RWPE1 (cell line): ENCODE measurements at regions not wholly inside any gene's neighbourhood (a gene's known extent, or its start where the extent isn't known, plus 50 kb on each side); places are given as distances from the start of the nearest gene placed in this dataset.

Experiments used
- CTCF ChIA-PET: fragments of 350-600 bp; sonication (Branson Sonifier 250); formaldehyde crosslinking; extraction: SDS; loops from one replicate; lab custom pipeline; 2021; lab: Yijun Ruan, JAX
- POLR2A ChIA-PET: fragments of 400-600 bp; formaldehyde crosslinking; extraction: SDS; loops from one replicate; lab custom pipeline; 2020; ENCODE audit warnings: antibody characterized with exemption; ENCODE audit not compliant: low non-redundant PET; lab: Yijun Ruan, JAX
- DNase-seq: peaks from one replicate; pipeline ENCODE4 v3.0.0; 2012; ENCODE audit warnings: low spot score
- H3K27ac ChIP-seq: fragments of 450-650 bp; 2 replicates; pipeline ENCODE4 v1.5.1; 2017
- CTCF ChIP-seq: fragments of 450-650 bp; conservative IDR thresholded peaks from 2 replicates; pipeline ENCODE4 v1.5.1; 2017; ENCODE audit warnings: low read depth, mild to moderate bottlenecking

- POLR2A ChIA-PET, result no interaction called here
- CTCF ChIA-PET, result interaction anchor here (0.6 to 0.7 kb wide), 2 partner anchors 28 to 302 kb away, joined by 3 read pairs; no protein-coding TSS in a partner anchor
- no peak for DNase-seq
These were observed 417.8 kb downstream of the TMEM114 start for GRCh38 chr16:8172551-8172950.

GRCh38 chr16:8168016-8168415, 422.3 kb downstream of the TMEM114 start:
- CTCF ChIA-PET, result no interaction called here

More at GRCh38 chr16:8172551-8172950, 417.8 kb downstream of the TMEM114 start:
- TF ChIP-seq CTCF, result no peak
- H3K27ac ChIP-seq, result no peak overlapping the region

GRCh38 chr16:8167436-8167835, 422.9 kb downstream of the TMEM114 start:
- H3K27ac ChIP-seq, result no peak overlapping the region
- CTCF ChIA-PET, result no interaction called here
- TF ChIP-seq CTCF, result no peak
- no peak for DNase-seq
- POLR2A ChIA-PET, result no interaction called here

More at GRCh38 chr16:8168016-8168415, 422.3 kb downstream of the TMEM114 start:
- no peak for DNase-seq
- no peak for TF ChIP-seq CTCF
- H3K27ac ChIP-seq, result no peak overlapping the region
- POLR2A ChIA-PET, result no interaction called here

- no peak for TF ChIP-seq CTCF
- POLR2A ChIA-PET, result no interaction called here
- no peak overlapping the region for H3K27ac ChIP-seq
- CTCF ChIA-PET, result no interaction called here
- DNase-seq, result no peak
These were observed 432.3 kb downstream of the TMEM114 start for GRCh38 chr16:8158051-8158450.

GRCh38 chr16:8155275-8155674, 435.0 kb downstream of the TMEM114 start:
- ChIA-PET CTCF (no interaction called here), POLR2A (no interaction called here)
- no peak for DNase-seq
- TF ChIP-seq CTCF, result no peak
- no peak overlapping the region for H3K27ac ChIP-seq

GRCh38 chr16:8146256-8147012, 443.9 kb downstream of the TMEM114 start:
- TF ChIP-seq CTCF, result no peak
- H3K27ac ChIP-seq, result no peak overlapping the region
- DNase-seq, result no peak
- ChIA-PET POLR2A (no interaction called here), CTCF (no interaction called here)
